CD4-positive, alpha-beta T cell (primary cell): ENCODE measurements at regions not wholly inside any gene's neighbourhood (a gene's known extent, or its start where the extent isn't known, plus 50 kb on each side); places are given as distances from the start of the nearest gene placed in this dataset.

ENCODE experiments used
- ATAC-seq: fragments of 200-7000 bp; cut with Tn5 transposase; one replicate; pipeline ENCODE4 v1.10.0; 2022; ENCODE audit warnings: mild to moderate bottlenecking; ENCODE audit not compliant: poor library complexity
- CTCF ChIA-PET: fragments of 350-600 bp; sonication (Branson Sonifier 250); formaldehyde crosslinking; loops from one replicate; lab custom pipeline; 2021; ENCODE audit warnings: antibody characterized with exemption, inconsistent platforms; lab: Charles Lee
- POLR2A ChIA-PET: fragments of 350-600 bp; sonication (Branson Sonifier 250); formaldehyde crosslinking; loops from one replicate; lab custom pipeline; 2021; ENCODE audit warnings: antibody characterized with exemption, inconsistent platforms; lab: Charles Lee
- DNase-seq, 14 experiments: peaks; one replicate each; pipeline ENCODE4 v3.0.0-alpha.2; 2013 to 2020; ENCODE audit warnings: mixed read lengths in 2 of 14
- H3K27ac ChIP-seq, 2 donors: one replicate each; pipeline versions ENCODE4 v1.5.1 to v1.7.0; 2013; ENCODE audit warnings: low read length in 2 of 2, low read depth in 1 of 2, mild to moderate bottlenecking in 1 of 2
- H3K27me3 ChIP-seq, 2 experiments: 1 replicate in 1 of 2; 2 replicates in 1 of 2; pipeline versions ENCODE4 v1.6.1 to v1.7.0; 2013; ENCODE audit warnings: low read length in 2 of 2, control low read depth in 1 of 2, mild to moderate bottlenecking in 1 of 2, moderate library complexity in 1 of 2; ENCODE audit not compliant: insufficient read depth in 2 of 2, control insufficient read depth in 1 of 2
- H3K36me3 ChIP-seq: one replicate; pipeline ENCODE4 v1.6.1; 2013; ENCODE audit warnings: low read length, control low read depth; ENCODE audit not compliant: insufficient read depth
- H3K4me1 ChIP-seq: one replicate; pipeline ENCODE4 v1.6.1; 2013; ENCODE audit warnings: low read length, control low read depth; ENCODE audit not compliant: insufficient read depth
- H3K4me3 ChIP-seq: one replicate; pipeline ENCODE4 v1.5.1; 2013; ENCODE audit warnings: mild to moderate bottlenecking, low read length, moderate library complexity
- H3K9me3 ChIP-seq, 2 experiments: 1 replicate in 1 of 2; 2 replicates in 1 of 2; pipeline versions ENCODE4 v1.6.1 to v1.7.0; 2013; ENCODE audit warnings: low read length in 2 of 2, mild to moderate bottlenecking in 2 of 2, control low read depth in 1 of 2, moderate library complexity in 1 of 2; ENCODE audit not compliant: control insufficient read depth in 1 of 2, insufficient read depth in 1 of 2
- H3K27ac Mint-ChIP-seq: one replicate; pipeline ENCODE4 v1.8.0; 2020; ENCODE audit warnings: mixed read lengths
- H3K27me3 Mint-ChIP-seq: one replicate; pipeline ENCODE4 v1.8.0; 2021; ENCODE audit warnings: mixed read lengths
- H3K36me3 Mint-ChIP-seq: one replicate; pipeline ENCODE4 v1.8.0; 2021; ENCODE audit warnings: low read depth, mixed read lengths
- H3K4me1 Mint-ChIP-seq: one replicate; pipeline ENCODE4 v1.8.0; 2021; ENCODE audit warnings: low read depth, mixed read lengths
- H3K4me3 Mint-ChIP-seq: one replicate; pipeline ENCODE4 v1.8.0; 2020; ENCODE audit warnings: mild to moderate bottlenecking, mixed read lengths
- H3K9me3 Mint-ChIP-seq: one replicate; pipeline ENCODE4 v1.8.0; 2020; ENCODE audit warnings: mixed read lengths
- CTCF ChIP-seq: fragments of 200-600 bp; IDR thresholded peaks from one replicate; pipeline ENCODE4 v1.8.0; 2022; ENCODE audit warnings: antibody characterized with exemption, mild to moderate bottlenecking
- intact Hi-C, 2 experiments: fragments of 100-400 bp; cut with DNase I in 1 of 2; cut with micrococcal nuclease in 1 of 2; formaldehyde crosslinking; loops; one replicate each; pipeline versions ENCODE4 v1.15.1 to v1.9.0; 2023 to 2025; cut with DNase I, micrococcal nuclease

GRCh38 chr7:15764010-15764409 lies 77.5 kb upstream of the MEOX2 start:
- Mint-ChIP-seq H3K9me3 (peaks cover 5% of the 10 kb centered on the region), H3K4me1 (no peaks in the 10 kb centered on the region), H3K4me3 (no peak overlapping the region), H3K36me3 (no peaks in the 10 kb centered on the region), H3K27me3 (no peaks in the 10 kb centered on the region), H3K27ac (no peak overlapping the region)
- ATAC-seq = no peak
- DNase-seq = no peak
- Histone ChIP-seq H3K9me3 (peaks cover 0 to 15% of the 10 kb centered on the region in 2 experiments), H3K27ac (no peak overlapping the region), H3K4me3 (no peak overlapping the region), H3K36me3 (no peaks in the 10 kb centered on the region), H3K27me3 (no peaks in the 10 kb centered on the region), H3K4me1 (no peaks in the 10 kb centered on the region)
- intact Hi-C loops = no loop called here
- ChIA-PET CTCF (no interaction called here), POLR2A (no interaction called here)
- TF ChIP-seq CTCF = no peak

- Mint-ChIP-seq H3K27me3 (no peaks in the 10 kb centered on the region), H3K4me3 (no peak overlapping the region), H3K27ac (no peak overlapping the region), H3K4me1 (no peaks in the 10 kb centered on the region), H3K9me3 (peaks cover 5% of the 10 kb centered on the region), H3K36me3 (no peaks in the 10 kb centered on the region)
- H3K27ac ChIP-seq = no peak overlapping the region
- no peaks in the 10 kb centered on the region for H3K27me3 ChIP-seq
- DNase-seq (no peak), ATAC-seq (no peak)
- ChIA-PET POLR2A (no interaction called here), CTCF (no interaction called here)
- intact Hi-C loops = no loop called here
- H3K9me3 ChIP-seq = peaks cover 0 to 15% of the 10 kb centered on the region in 2 experiments
- TF ChIP-seq CTCF = no peak
- H3K36me3 ChIP-seq = no peaks in the 10 kb centered on the region
- no peaks in the 10 kb centered on the region for H3K4me1 ChIP-seq
- no peak overlapping the region for H3K4me3 ChIP-seq
These were observed 70.8 kb upstream of the MEOX2 start for GRCh38 chr7:15757041-15758000.

- H3K4me1 Mint-ChIP-seq = no peaks in the 10 kb centered on the region
- Histone ChIP-seq H3K36me3 (no peaks in the 10 kb centered on the region), H3K27ac (no peak overlapping the region), H3K4me1 (no peaks in the 10 kb centered on the region), H3K4me3 (no peak overlapping the region), H3K9me3 (peaks cover 0 to 9% of the 10 kb centered on the region in 2 experiments), H3K27me3 (no peaks in the 10 kb centered on the region)
- intact Hi-C loops = no loop called here
- H3K27me3 Mint-ChIP-seq = no peaks in the 10 kb centered on the region
- no peak for TF ChIP-seq CTCF
- peaks cover 3% of the 10 kb centered on the region for H3K9me3 Mint-ChIP-seq
- no peak overlapping the region for H3K4me3 Mint-ChIP-seq
- DNase-seq (no peak), ATAC-seq (no peak)
- no peaks in the 10 kb centered on the region for H3K36me3 Mint-ChIP-seq
- ChIA-PET POLR2A (no interaction called here), CTCF (no interaction called here)
- H3K27ac Mint-ChIP-seq = no peak overlapping the region
These were observed 68.6 kb upstream of the MEOX2 start for GRCh38 chr7:15755061-15755460.
